ENCODE measurements at regions not wholly inside any gene's neighbourhood (a gene's known extent, or its start where the extent isn't known, plus 50 kb on each side); places are given as distances from the start of the nearest gene placed in this dataset.
"Not testable (repeated sequence)": the region's sequence is repeated elsewhere in the genome, so short reads cannot be mapped to it uniquely, and the experiment has no call there.

- no peak for DNase-seq
These were observed 223.2 kb downstream of the PMAIP1 start for GRCh38 chr18:60123031-60123430.

- no peak for DNase-seq
These were observed 222.5 kb downstream of the PMAIP1 start for GRCh38 chr18:60122339-60122738.

- no peak for DNase-seq
These were observed 220.5 kb downstream of the PMAIP1 start for GRCh38 chr18:60120231-60120750.

DNA sequence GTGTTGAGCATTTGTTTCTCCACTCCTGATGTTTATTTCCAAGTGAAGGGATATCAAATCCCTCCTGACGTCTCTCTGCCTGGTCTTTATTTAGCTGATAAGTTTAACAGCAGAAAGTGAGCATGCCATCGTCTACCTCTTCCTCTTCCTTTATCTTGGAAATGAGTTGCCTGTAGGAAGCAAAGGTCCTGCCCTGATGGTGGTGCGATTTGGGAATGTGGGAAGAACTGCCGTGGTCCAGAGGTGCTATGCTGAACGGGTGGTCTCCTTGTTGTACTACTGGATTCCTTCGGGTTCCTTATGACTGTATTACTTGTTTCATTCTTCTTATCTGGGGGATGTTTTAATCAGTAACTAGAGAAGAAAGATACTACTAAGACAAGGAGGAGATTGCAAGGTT is 217.5 kb downstream of the PMAIP1 start:
- DNase-seq, result no peak

DNA sequence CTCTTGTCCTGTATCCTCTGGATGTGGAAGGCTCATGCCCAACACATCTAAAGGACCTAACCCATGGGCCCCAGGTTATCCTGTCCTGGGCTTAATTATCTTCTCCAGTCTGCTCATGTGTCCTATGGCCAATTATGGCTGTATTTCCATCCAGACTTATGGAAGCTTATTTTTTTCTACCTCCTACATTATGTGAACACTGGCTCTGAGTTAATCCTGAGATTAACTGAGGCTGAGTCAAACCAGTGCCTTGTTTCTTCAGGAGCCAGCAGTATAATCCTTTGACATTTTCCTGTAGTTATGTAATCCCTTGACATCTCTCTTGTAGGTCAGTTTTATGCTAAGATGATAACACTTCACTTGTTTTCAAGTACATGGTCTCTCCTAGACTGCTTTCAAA is 213.6 kb downstream of the PMAIP1 start:
- DNase-seq, result no peak

- no peak for DNase-seq
These were observed 212.6 kb downstream of the PMAIP1 start for GRCh38 chr18:60112369-60112768.

DNA sequence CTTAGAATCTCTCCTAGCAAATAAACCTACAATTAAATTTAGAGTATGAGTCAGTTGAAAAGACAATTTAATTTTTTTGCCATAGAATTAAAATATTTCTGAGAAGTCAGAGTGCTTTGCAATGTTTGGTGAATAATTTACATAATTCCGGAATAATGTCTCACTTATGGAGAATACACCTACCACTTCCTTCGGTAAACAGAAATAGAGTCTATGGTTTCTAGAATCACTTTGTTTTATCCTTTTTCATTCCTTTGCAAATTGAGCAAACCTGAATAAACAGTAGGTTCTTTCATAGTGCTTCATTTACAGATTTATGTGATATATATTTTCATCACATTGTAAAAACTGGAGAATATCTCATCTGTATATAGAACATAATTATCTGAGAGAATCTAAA is 211.7 kb downstream of the PMAIP1 start:
- no peak for DNase-seq

- DNase-seq, result no peak
These were observed 211.0 kb downstream of the PMAIP1 start for GRCh38 chr18:60110836-60111235.

- DNase-seq, result no peak
These were observed 201.0 kb downstream of the PMAIP1 start for GRCh38 chr18:60100778-60101177.

- no peak for DNase-seq
These were observed 199.9 kb downstream of the PMAIP1 start for GRCh38 chr18:60099709-60100108.

- no peak for DNase-seq
These were observed 196.6 kb downstream of the PMAIP1 start for GRCh38 chr18:60096428-60096827.

DNA sequence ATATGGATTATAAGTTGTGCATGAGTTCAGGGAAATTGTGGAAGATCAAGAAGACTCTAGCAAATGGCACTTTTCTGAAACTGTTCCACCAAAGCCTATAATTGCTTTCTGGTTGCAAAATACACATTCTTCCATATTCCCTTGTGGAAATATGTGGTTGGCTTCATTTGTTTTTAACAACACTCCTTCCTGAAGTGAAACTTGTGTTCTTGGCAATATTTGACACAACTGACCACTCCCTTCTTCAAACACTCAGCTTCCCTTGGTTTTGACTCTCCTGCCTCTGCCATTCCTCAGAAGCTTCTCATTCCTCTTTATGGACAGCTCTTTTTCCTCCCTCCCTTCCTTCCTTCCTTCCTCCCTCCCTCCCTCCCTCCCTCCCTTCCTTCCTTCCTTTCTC is 192.3 kb downstream of the PMAIP1 start:
- no peak for DNase-seq

DNA sequence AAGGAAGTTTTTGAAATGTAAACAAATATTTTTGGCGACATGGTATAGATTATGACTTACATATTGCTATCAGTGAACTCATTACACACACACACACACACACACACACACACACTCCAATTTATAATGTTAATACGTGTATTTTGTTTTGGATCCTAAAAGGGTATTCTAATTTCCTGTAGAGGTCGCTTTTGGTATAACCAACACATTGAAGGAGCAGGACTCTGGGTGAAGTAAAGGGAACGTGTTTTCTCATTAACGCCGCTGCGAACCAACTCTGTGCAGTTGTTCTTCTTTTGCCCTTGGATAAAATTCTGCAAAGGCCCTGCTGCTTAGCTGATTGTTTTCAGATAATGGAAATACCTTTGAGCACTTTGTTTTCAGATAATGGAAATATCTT is 190.4 kb downstream of the PMAIP1 start:
- DNase-seq, result no peak

DNA sequence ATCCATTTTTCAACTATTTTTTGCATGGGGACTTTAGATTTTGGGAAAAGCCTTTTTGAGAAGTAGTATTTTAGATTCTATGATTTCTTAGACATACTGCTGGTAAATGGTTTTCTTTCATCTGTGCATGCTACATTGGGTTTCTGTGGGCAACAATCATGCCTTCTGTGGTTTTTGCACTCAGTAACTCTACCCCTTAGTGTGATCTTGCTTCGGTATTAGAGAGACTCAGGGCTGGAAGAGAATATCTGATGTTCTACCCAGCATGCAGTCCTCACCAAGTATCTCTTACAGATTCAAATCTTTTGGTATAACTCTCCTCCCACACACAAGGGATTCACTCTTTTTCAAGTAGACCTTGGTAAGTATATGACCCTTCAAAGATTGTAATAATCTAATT is 183.0 kb downstream of the PMAIP1 start:
- no peak for DNase-seq

- DNase-seq, result no peak
These were observed 182.5 kb downstream of the PMAIP1 start for GRCh38 chr18:60082282-60082681.

DNA sequence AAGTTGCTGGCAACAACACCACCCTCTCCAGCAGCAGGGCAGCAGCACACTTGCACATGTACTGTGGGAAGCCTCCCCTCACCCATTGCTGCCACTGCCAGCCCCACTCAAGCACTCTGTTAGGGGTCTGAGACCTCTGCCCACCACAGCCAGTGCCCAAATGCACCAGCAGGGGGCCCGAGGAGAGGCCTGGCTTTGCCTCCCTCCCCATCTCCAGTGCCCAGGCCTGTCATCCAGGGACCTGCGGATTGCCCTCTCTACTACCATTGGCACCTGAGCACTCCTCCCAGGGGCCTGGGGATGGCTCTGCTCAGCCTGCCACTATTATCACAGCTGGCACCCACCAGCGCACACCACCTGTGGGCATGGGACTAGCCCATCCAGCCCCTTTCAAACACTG is 175.7 kb downstream of the PMAIP1 start:
- DNase-seq, result no peak

- no peak for DNase-seq
These were observed 170.8 kb downstream of the PMAIP1 start for GRCh38 chr18:60070631-60071030.

GRCh38 chr18:60069145-60069544 is 169.3 kb downstream of the PMAIP1 start:
- no peak for DNase-seq

DNA sequence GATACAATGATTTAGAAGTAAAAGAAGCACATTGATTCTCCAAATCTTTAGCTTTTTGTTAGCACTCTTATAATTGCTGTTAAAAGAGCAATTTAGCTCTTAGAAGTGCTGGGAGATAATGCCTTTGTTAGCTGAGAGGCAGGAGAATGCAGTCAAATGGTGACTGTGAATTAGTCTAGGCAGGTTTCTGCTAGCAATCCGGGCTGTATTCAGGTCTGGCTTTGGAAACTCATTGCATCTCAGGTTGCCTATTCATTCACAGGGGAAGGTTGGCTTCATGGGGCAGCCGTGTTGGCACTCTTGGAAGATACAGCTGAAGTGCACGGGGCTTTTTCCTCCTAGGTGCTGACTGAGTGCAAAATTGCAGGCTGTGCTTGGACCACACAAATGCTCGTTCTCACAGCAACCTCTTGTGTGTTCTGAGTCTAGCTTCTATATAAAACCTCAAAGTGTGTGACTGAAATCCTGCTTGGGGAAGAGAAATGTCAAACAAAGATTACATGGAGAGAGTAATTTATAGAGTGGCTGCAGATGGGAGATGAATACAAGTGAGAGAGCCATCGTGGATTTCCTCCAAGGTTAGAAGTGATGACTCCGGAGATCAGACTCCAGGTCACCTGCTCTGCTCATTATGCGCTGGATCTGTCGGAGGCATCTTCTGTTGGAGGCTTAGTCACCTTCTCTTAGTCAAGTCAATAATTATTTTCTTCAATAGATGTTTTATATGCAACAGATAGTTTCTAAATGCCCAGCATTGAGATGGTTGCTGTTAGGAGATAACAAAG is 167.8 kb downstream of the PMAIP1 start:
- DNase-seq, result no peak

- DNase-seq, result no peak
These were observed 166.6 kb downstream of the PMAIP1 start for GRCh38 chr18:60066219-60066975.

GRCh38 chr18:60064271-60064670 is 164.5 kb downstream of the PMAIP1 start:
- no peak for DNase-seq

DNA sequence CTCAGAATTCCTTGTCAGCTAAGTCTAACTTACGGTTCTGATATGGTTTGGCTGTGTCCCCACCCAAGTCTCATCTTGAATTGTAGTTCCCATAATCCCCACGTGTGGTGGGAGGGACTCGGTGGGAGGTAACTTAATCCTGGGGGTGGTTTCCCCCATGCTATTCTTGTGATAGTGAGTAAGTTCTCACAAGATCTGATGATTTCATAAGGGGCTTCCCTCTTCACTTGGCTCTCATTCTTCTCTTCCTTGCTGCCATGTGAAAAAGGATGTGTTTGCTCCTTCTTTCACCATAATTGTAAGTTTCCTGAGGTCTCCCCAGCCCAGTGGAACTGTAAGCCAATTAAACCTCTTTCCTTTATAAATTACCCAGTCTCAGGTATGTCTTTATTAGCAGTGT is 163.0 kb downstream of the PMAIP1 start:
- not testable (repeated sequence) for DNase-seq

DNA sequence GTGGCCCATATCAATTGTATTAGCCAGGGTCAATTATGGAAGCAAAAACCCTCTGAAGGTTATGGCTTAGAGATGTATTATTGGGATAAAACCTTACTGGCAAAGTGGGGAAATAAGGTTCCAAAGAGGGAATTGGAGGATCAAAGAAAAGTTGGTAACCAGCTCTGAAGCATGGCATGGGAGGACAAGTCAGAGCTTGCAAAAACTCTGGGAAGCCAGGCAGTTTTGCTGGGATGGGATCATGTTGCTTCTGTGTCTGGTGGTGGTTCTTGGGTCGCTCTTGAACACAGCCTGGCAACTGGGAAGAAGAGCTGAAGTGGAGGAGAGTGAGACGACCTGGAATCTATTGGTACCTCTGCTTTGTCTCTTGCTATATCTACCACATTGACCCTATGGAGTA is 162.6 kb downstream of the PMAIP1 start:
- DNase-seq, result no peak

- DNase-seq, result no peak
These were observed 160.8 kb downstream of the PMAIP1 start for GRCh38 chr18:60060578-60060977.

All from CD4-positive, alpha-beta T cell treated with Interleukin-15 for 1 hour (primary cell).